CD8-positive, alpha-beta memory T cell (primary cell): ENCODE measurements at regions not wholly inside any gene's neighbourhood (a gene's known extent, or its start where the extent isn't known, plus 50 kb on each side); places are given as distances from the start of the nearest gene placed in this dataset.

Experiments used
- CTCF ChIA-PET: fragments of 350-600 bp; sonication (Branson Sonifier 250); formaldehyde crosslinking; loops from one replicate; lab custom pipeline; 2021; ENCODE audit warnings: antibody characterized with exemption; lab: Charles Lee
- POLR2A ChIA-PET: fragments of 350-600 bp; sonication (Branson Sonifier 250); formaldehyde crosslinking; loops from one replicate; lab custom pipeline; 2021; ENCODE audit warnings: antibody characterized with exemption; lab: Charles Lee
- DNase-seq, 5 donors: peaks; one replicate each; pipeline versions ENCODE4 v3.0.0 to v3.0.0-alpha.2; 2020 to 2022; ENCODE audit warnings: mixed read lengths in 1 of 5
- H3K27ac ChIP-seq: one replicate; pipeline ENCODE4 v1.7.0; 2013; ENCODE audit warnings: low read depth, mild to moderate bottlenecking, low read length, moderate library complexity
- H3K27me3 ChIP-seq: 2 replicates; pipeline ENCODE4 v1.7.0; 2013; ENCODE audit warnings: low read length, mild to moderate bottlenecking; ENCODE audit not compliant: insufficient read depth, poor library complexity, severe bottlenecking
- H3K36me3 ChIP-seq: 2 replicates; pipeline ENCODE4 v1.7.0; 2013; ENCODE audit warnings: mild to moderate bottlenecking, low read length, moderate library complexity; ENCODE audit not compliant: insufficient read depth
- H3K4me1 ChIP-seq: 2 replicates; pipeline ENCODE4 v1.7.0; 2013; ENCODE audit warnings: mild to moderate bottlenecking, low read length, moderate library complexity; ENCODE audit not compliant: insufficient read depth
- H3K4me3 ChIP-seq: 2 replicates; pipeline ENCODE4 v1.7.0; 2013; ENCODE audit warnings: mild to moderate bottlenecking, low read length
- H3K9me3 ChIP-seq: 2 replicates; pipeline ENCODE4 v1.7.0; 2013; ENCODE audit warnings: mild to moderate bottlenecking, low read length
- H3K27ac Mint-ChIP-seq, 8 donors: one replicate each; pipeline ENCODE4 v1.8.0; 2020 to 2021; ENCODE audit warnings: mixed read lengths in 8 of 8, mild to moderate bottlenecking in 6 of 8, inconsistent platforms in 3 of 8, moderate library complexity in 3 of 8
- H3K27me3 Mint-ChIP-seq, 2 donors: one replicate each; pipeline ENCODE4 v1.8.0; 2020 to 2021; ENCODE audit warnings: mixed read lengths in 2 of 2, mild to moderate bottlenecking in 1 of 2, moderate library complexity in 1 of 2
- H3K36me3 Mint-ChIP-seq, 3 donors: one replicate each; pipeline ENCODE4 v1.8.0; 2020 to 2021; ENCODE audit warnings: mixed read lengths in 3 of 3, inconsistent platforms in 1 of 3, mild to moderate bottlenecking in 1 of 3
- H3K4me1 Mint-ChIP-seq, 3 donors: one replicate each; pipeline ENCODE4 v1.8.0; 2020 to 2021; ENCODE audit warnings: mixed read lengths in 3 of 3, inconsistent platforms in 1 of 3, mild to moderate bottlenecking in 1 of 3
- H3K4me3 Mint-ChIP-seq, 7 donors: one replicate each; pipeline ENCODE4 v1.8.0; 2020 to 2021; ENCODE audit warnings: mixed read lengths in 7 of 7, mild to moderate bottlenecking in 6 of 7, moderate library complexity in 4 of 7, inconsistent platforms in 2 of 7
- H3K9me3 Mint-ChIP-seq, 5 donors: one replicate each; pipeline ENCODE4 v1.8.0; 2020 to 2022; ENCODE audit warnings: mixed read lengths in 5 of 5, mild to moderate bottlenecking in 3 of 5, moderate library complexity in 2 of 5, inconsistent platforms in 1 of 5

GRCh38 chr4:30630431-30630830 is 89.7 kb upstream of the PCDH7 start:
- no peak overlapping the region for H3K4me3 ChIP-seq
- no peaks in the 10 kb centered on the region for H3K36me3 ChIP-seq
- peaks cover 0 to 1% of the 10 kb centered on the region in 2 donors for H3K27me3 Mint-ChIP-seq
- DNase-seq, result no peak
- no peaks in the 10 kb centered on the region for H3K4me1 ChIP-seq
- H3K4me1 Mint-ChIP-seq, result no peaks in the 10 kb centered on the region
- H3K4me3 Mint-ChIP-seq, result no peak overlapping the region
- ChIA-PET CTCF (no interaction called here), POLR2A (no interaction called here)
- no peak overlapping the region for H3K27ac ChIP-seq
- no peaks in the 10 kb centered on the region for H3K36me3 Mint-ChIP-seq
- no peaks in the 10 kb centered on the region for H3K27me3 ChIP-seq
- H3K27ac Mint-ChIP-seq, result no peak overlapping the region
- no peaks in the 10 kb centered on the region for H3K9me3 ChIP-seq
- peaks cover 0 to 28% (median 8%) of the 10 kb centered on the region in 5 donors for H3K9me3 Mint-ChIP-seq

- H3K4me3 Mint-ChIP-seq, result no peak overlapping the region
- H3K9me3 ChIP-seq, result no peaks in the 10 kb centered on the region
- no peaks in the 10 kb centered on the region for H3K4me1 ChIP-seq
- H3K36me3 Mint-ChIP-seq, result no peaks in the 10 kb centered on the region
- H3K4me1 Mint-ChIP-seq, result no peaks in the 10 kb centered on the region
- H3K27me3 Mint-ChIP-seq, result peaks cover 0 to 1% of the 10 kb centered on the region in 2 donors
- H3K27ac ChIP-seq, result no peak overlapping the region
- H3K9me3 Mint-ChIP-seq, result peaks cover 4 to 22% (median 9%) of the 10 kb centered on the region in 5 donors
- H3K4me3 ChIP-seq, result no peak overlapping the region
- no peak overlapping the region for H3K27ac Mint-ChIP-seq
- H3K36me3 ChIP-seq, result no peaks in the 10 kb centered on the region
- CTCF ChIA-PET, result no interaction called here
- POLR2A ChIA-PET, result no interaction called here
- no peaks in the 10 kb centered on the region for H3K27me3 ChIP-seq
- no peak for DNase-seq
Measured at GRCh38 chr4:30632751-30633150, 87.4 kb upstream of the PCDH7 start.

GRCh38 chr4:30641345-30641744 is 78.8 kb upstream of the PCDH7 start:
- Mint-ChIP-seq H3K27me3 (no peaks in the 10 kb centered on the region), H3K9me3 (peaks cover 2 to 21% (median 9%) of the 10 kb centered on the region in 5 donors), H3K4me3 (no peak overlapping the region), H3K36me3 (no peaks in the 10 kb centered on the region), H3K27ac (no peak overlapping the region), H3K4me1 (no peaks in the 10 kb centered on the region)
- Histone ChIP-seq H3K4me3 (no peak overlapping the region), H3K36me3 (no peaks in the 10 kb centered on the region), H3K27me3 (no peaks in the 10 kb centered on the region), H3K4me1 (no peaks in the 10 kb centered on the region), H3K9me3 (no peaks in the 10 kb centered on the region), H3K27ac (no peak overlapping the region)
- CTCF ChIA-PET, result no interaction called here
- no peak for DNase-seq
- POLR2A ChIA-PET, result no interaction called here

- POLR2A ChIA-PET, result no interaction called here
Measured at GRCh38 chr4:30642567-30642966, 77.6 kb upstream of the PCDH7 start.

GRCh38 chr4:30653291-30653690 is 66.9 kb upstream of the PCDH7 start:
- H3K27me3 Mint-ChIP-seq, result no peaks in the 10 kb centered on the region
- no peaks in the 10 kb centered on the region for H3K36me3 ChIP-seq
- H3K4me1 Mint-ChIP-seq, result no peaks in the 10 kb centered on the region
- ChIA-PET CTCF (no interaction called here), POLR2A (no interaction called here)
- H3K4me1 ChIP-seq, result no peaks in the 10 kb centered on the region
- no peak overlapping the region for H3K4me3 Mint-ChIP-seq
- H3K27ac ChIP-seq, result no peak overlapping the region
- no peak overlapping the region for H3K4me3 ChIP-seq
- H3K9me3 Mint-ChIP-seq, result peaks cover 1 to 14% (median 2%) of the 10 kb centered on the region in 5 donors
- no peaks in the 10 kb centered on the region for H3K27me3 ChIP-seq
- no peak for DNase-seq
- H3K9me3 ChIP-seq, result no peaks in the 10 kb centered on the region
- no peak overlapping the region for H3K27ac Mint-ChIP-seq
- no peaks in the 10 kb centered on the region for H3K36me3 Mint-ChIP-seq

More at GRCh38 chr4:30642567-30642966, 77.6 kb upstream of the PCDH7 start:
- no peak overlapping the region for H3K27ac ChIP-seq
- no peaks in the 10 kb centered on the region for H3K27me3 ChIP-seq
- H3K4me1 Mint-ChIP-seq, result no peaks in the 10 kb centered on the region
- no peak overlapping the region for H3K27ac Mint-ChIP-seq
- H3K4me3 Mint-ChIP-seq, result no peak overlapping the region
- no peaks in the 10 kb centered on the region for H3K9me3 ChIP-seq
- no peaks in the 10 kb centered on the region for H3K36me3 ChIP-seq
- H3K36me3 Mint-ChIP-seq, result no peaks in the 10 kb centered on the region
- no peak overlapping the region for H3K4me3 ChIP-seq
- CTCF ChIA-PET, result no interaction called here
- no peak for DNase-seq
- peaks cover 2 to 16% (median 9%) of the 10 kb centered on the region in 5 donors for H3K9me3 Mint-ChIP-seq
- no peaks in the 10 kb centered on the region for H3K27me3 Mint-ChIP-seq
- no peaks in the 10 kb centered on the region for H3K4me1 ChIP-seq

GRCh38 chr4:30656828-30657227 is 63.3 kb upstream of the PCDH7 start:
- CTCF ChIA-PET, result no interaction called here
- H3K27ac Mint-ChIP-seq, result no peak overlapping the region
- peaks cover 0 to 15% (median 0%) of the 10 kb centered on the region in 5 donors for H3K9me3 Mint-ChIP-seq

GRCh38 chr4:30667919-30668318 is 52.2 kb upstream of the PCDH7 start:
- Histone ChIP-seq H3K4me1 (no peaks in the 10 kb centered on the region), H3K27ac (no peak overlapping the region), H3K27me3 (no peaks in the 10 kb centered on the region), H3K36me3 (no peaks in the 10 kb centered on the region), H3K9me3 (no peaks in the 10 kb centered on the region), H3K4me3 (no peak overlapping the region)
- Mint-ChIP-seq H3K4me1 (no peaks in the 10 kb centered on the region), H3K9me3 (peaks cover 0 to 27% (median 3%) of the 10 kb centered on the region in 5 donors), H3K36me3 (no peaks in the 10 kb centered on the region), H3K4me3 (no peak overlapping the region), H3K27me3 (no peaks in the 10 kb centered on the region), H3K27ac (no peak overlapping the region)
- DNase-seq, result no peak
- ChIA-PET POLR2A (no interaction called here), CTCF (no interaction called here)

More at GRCh38 chr4:30656828-30657227, 63.3 kb upstream of the PCDH7 start:
- no peaks in the 10 kb centered on the region for H3K36me3 Mint-ChIP-seq
- no peaks in the 10 kb centered on the region for H3K27me3 Mint-ChIP-seq
- Histone ChIP-seq H3K27me3 (no peaks in the 10 kb centered on the region), H3K27ac (no peak overlapping the region), H3K4me3 (no peak overlapping the region), H3K4me1 (no peaks in the 10 kb centered on the region), H3K9me3 (no peaks in the 10 kb centered on the region), H3K36me3 (no peaks in the 10 kb centered on the region)
- H3K4me1 Mint-ChIP-seq, result no peaks in the 10 kb centered on the region
- POLR2A ChIA-PET, result no interaction called here
- no peak for DNase-seq
- no peak overlapping the region for H3K4me3 Mint-ChIP-seq

GRCh38 chr4:30670206-30670605 is 50.0 kb upstream of the PCDH7 start:
- no peaks in the 10 kb centered on the region for H3K9me3 ChIP-seq
- no peaks in the 10 kb centered on the region for H3K4me1 ChIP-seq
- H3K4me1 Mint-ChIP-seq, result no peaks in the 10 kb centered on the region
- no peak overlapping the region for H3K4me3 Mint-ChIP-seq
- H3K27ac ChIP-seq, result no peak overlapping the region
- H3K36me3 ChIP-seq, result no peaks in the 10 kb centered on the region
- no peaks in the 10 kb centered on the region for H3K27me3 Mint-ChIP-seq
- ChIA-PET POLR2A (no interaction called here), CTCF (no interaction called here)
- DNase-seq, result no peak
- H3K4me3 ChIP-seq, result no peak overlapping the region
- H3K36me3 Mint-ChIP-seq, result no peaks in the 10 kb centered on the region
- H3K27ac Mint-ChIP-seq, result no peak overlapping the region
- H3K27me3 ChIP-seq, result no peaks in the 10 kb centered on the region
- peaks cover 0 to 34% (median 5%) of the 10 kb centered on the region in 5 donors for H3K9me3 Mint-ChIP-seq
